HEK293T (cell line): ENCODE measurements at regions not wholly inside any gene's neighbourhood (a gene's known extent, or its start where the extent isn't known, plus 50 kb on each side); places are given as distances from the start of the nearest gene placed in this dataset.

ENCODE experiments used
- FOXM1 ChIP-seq: fragments of 450-650 bp; IDR thresholded peaks from 2 replicates; pipeline ENCODE4 v1.6.1; 2017; ENCODE audit warnings: mild to moderate bottlenecking, borderline replicate concordance
- TARDBP ChIP-seq: fragments of 450-650 bp; IDR thresholded peaks from 2 replicates; pipeline ENCODE4 v1.6.1; 2016

DNA sequence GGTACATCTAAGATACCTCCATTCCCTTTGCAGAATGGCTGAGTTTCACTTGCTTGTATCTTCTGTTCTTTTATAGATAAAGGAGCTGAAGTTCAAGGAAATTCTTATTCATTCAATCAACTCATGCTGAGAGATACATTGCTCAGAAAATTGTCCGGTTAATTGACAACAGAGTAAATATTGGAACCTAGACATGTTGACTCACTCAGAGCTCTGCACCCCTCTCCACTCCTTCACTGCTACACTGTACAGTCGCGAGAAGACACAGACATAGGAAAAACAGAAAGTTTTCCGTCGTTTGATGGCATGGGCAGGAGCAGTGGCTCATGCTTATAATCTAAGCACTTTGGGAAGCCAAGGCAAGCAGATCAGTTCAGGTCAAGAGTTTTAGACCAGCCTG is 690.5 kb upstream of the SOX9 start:
- no peak for TF ChIP-seq TARDBP
- TF ChIP-seq FOXM1 = no peak
